HK-2 (cell line): ENCODE measurements at regions not wholly inside any gene's neighbourhood (a gene's known extent, or its start where the extent isn't known, plus 50 kb on each side); places are given as distances from the start of the nearest gene placed in this dataset.

Experiments used
- DNase-seq: peaks from one replicate; pipeline ENCODE4 v3.0.0-alpha.2; 2018; ENCODE audit not compliant: unreplicated experiment

- DNase-seq, result no peak
Measured at GRCh38 chr22:46078241-46079092, 71.9 kb upstream of the PPARA start.

GRCh38 chr22:46079093-46079860 is 71.0 kb upstream of the PPARA start:
- DNase-seq, result no peak

DNA sequence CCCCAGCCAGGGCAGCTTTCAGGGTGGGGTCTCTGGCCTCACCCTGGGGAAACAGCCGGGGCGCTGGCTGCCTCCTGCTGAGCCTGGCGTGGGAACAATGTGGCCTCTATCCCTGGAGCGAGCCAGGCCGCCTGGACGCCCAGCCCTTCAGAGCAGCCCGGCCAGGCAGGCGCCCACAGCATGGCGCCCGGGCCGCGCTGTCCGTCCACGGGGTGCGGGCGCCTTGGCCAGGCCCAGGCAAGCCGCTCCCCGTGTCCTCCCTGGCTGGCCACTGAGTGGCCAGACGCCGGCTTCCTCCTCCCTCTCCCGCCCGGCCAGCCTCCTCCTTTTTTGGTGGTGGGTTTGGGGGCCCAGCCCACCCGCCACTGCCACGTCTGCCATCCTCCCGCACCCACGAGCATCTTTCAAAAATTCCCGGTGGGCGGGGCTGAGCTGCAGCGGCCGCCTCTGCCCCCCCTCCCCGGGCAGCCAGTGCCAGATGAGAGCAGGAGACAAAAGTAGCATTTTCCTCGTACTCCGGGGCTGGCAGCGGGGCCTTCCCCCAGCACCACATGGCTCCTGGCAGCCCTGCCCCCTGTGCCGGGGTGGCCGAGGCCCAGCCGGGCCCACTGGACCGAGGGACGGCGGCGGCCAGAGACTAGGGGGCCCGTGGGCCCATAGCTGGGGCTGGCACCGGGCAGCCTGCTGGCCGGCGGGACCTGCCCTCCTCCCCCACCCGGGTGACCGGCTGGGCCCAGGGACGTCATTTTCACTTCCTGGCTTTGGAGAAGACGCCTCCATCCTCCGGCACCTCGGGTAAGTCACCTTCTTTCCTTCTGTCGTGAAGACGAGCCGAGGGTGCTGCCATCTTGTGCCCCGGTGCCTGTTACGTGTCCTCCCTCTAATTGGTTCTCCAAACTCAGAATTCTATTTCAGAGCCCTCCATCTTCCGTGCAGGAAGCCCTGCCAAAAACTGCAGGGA is 70.2 kb upstream of the PPARA start:
- DNase-seq, result no peak

DNA sequence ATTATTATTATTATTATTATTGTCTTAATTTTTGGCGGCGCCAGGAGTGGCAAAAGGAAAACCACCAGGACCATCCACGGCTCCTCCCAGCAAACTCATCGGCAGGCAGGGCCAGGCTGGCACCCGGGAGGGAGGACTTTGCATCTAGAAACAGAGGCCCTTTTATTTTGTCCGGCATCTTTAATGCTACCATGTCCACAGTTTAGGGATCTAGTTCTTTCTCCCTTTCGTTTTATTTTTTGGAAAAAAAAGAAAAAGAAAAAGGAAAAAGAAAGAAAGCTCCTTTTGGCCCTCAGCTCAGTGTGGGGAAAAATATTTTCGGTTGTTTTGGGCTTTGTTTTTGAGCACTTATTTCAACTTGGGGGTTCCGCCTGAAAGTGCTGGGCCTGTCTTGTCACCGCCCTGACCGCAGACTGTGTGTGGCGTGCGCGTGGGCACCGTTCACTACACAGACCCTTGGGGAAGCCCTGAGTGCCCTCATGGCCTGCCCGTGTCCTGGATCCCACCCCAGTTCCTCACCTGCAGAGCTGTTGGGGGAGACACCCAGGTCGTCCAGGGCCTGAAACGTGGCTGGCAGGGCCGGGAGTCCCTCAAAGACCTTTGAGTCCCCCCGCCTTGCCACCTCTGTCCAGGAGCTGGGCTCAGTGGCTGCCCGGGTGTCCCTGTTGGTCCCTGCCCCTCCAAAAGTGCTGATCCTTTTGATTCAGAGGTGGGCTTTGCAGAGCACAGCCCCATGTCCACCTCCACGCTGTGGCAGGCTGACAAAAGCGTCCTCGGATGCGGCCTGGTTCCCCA is 69.1 kb upstream of the PPARA start:
- no peak for DNase-seq

- no peak for DNase-seq
Measured at GRCh38 chr22:46081831-46082210, 68.5 kb upstream of the PPARA start.

- no peak for DNase-seq
Measured at GRCh38 chr22:46082633-46083032, 67.7 kb upstream of the PPARA start.

DNA sequence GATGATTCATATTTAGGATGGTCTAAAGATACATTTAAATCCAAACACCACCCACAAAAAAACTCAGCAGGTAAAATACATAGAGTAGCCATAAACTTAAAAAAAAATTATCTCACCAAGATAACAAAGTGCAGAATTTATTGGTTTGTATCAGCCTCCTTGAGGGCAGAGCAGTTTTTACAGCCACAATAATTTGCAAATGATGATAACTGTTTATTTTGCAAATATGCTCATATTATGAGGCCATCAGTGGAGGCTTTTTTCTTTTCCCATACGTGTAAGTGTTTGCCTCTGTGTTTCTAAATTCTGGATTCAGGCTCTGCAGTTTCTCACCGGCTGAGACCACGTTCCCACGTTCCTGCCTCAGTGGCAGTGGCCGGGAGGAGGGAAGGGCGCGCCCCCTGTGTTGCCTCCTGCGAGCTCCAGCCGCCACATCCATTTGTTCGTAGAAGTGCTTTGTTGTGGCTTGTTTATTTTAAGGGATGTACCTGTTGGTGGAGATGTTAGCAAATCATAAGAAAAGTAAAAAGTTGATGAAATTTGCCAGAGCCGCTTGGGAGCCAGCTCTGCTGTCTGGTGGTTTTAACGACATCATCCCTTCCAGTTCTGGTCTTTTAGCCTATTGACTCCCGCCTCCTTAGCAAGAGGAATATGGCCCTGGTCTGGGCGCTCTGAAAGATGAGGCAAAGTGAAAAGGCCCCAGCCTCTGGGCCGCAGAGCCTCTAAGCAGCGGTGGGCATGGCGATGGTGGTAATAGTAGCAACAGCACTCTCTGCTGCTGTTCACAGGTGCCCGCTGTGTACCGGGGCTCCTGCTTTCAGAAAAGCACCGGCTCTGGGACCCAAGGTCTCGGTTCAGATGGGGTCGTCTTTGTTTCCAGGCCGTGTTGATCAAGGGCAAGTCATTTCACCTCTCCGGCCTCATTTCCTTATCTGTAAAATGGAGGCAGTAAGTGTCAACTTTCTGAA is 66.7 kb upstream of the PPARA start:
- no peak for DNase-seq

DNA sequence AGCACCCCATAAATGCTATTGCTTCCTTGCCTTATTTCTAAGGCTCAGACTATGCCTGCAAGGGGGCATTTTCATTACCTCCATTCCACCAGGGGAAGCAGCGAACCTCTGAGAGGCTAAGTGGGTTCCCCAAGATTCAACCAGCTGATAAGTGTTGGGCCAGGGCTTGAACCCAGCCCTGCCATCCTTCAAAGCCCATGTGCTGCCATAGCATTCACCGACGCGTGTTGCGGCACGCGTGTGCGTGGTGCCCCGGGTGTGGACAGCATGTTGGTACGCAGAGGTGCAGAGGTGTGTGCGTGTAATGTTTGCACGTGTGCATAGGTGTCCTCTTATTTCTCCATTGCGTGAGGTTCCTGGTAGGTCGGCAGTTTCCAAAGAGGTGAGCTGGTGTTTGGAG is 66.0 kb upstream of the PPARA start:
- DNase-seq, result no peak

GRCh38 chr22:46084943-46085827 is 65.1 kb upstream of the PPARA start:
- no peak for DNase-seq

- no peak for DNase-seq
Measured at GRCh38 chr22:46085828-46086576, 64.3 kb upstream of the PPARA start.

- DNase-seq, result no peak
Measured at GRCh38 chr22:46086577-46087335, 63.6 kb upstream of the PPARA start.

- no peak for DNase-seq
Measured at GRCh38 chr22:46087336-46087690, 63.0 kb upstream of the PPARA start.

GRCh38 chr22:46087816-46088277 is 62.5 kb upstream of the PPARA start:
- DNase-seq, result no peak

- no peak for DNase-seq
Measured at GRCh38 chr22:46088541-46089311, 61.6 kb upstream of the PPARA start.

DNA sequence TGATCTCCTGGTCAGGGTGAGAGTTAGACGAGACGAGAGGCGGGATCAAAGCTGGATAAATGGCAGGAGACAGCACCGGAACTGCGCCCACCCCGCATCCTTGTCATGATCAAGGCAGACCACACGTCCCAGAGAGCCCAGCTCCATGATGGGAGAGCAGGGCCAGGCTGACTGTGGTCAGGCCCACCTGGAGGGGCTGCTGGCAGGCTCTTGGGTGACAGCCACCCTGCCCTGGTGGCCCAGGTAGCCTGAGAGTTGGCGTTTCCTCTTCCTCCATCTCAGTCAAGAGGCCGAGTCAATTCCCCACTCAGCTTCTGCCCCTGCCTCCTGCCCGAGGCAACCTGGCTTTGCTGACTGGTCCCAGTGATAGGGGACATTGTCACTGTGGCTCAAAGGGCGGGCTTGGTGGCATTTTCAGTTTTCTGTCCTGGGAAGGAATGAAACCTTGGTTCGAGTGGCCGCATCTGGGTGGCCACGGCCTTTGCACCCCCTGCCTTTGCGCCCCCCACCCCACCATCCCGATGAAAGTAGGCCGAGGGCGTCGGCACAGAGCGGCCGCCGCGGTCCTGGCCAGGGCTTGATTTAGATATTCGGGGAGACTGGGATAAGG is 60.8 kb upstream of the PPARA start:
- DNase-seq, result no peak

GRCh38 chr22:46090036-46090591 is 60.2 kb upstream of the PPARA start:
- DNase-seq, result no peak
